ENCODE measurements at regions not wholly inside any gene's neighbourhood (a gene's known extent, or its start where the extent isn't known, plus 50 kb on each side); places are given as distances from the start of the nearest gene placed in this dataset.
A peak's percentile ranks its signal among the peaks of the same experiment; 100 is the strongest.

- TF ChIP-seq ZBTB49 (tag by site-specific recombination; IDR thresholded peaks at IDR 0.05; ENCODE audit: low read depth) (no peak), ZSCAN30 (tag by site-specific recombination; IDR thresholded peaks at IDR 0.05) (no peak), ZNF560 (tag by site-specific recombination; IDR thresholded peaks at IDR 0.05; ENCODE audit: borderline replicate concordance) (no peak)
Observed at GRCh38 chrX:39886282-39886681, 211.5 kb downstream of the BCOR start (continued).

GRCh38 chrX:39888730-39889129 lies 209.0 kb downstream of the BCOR start:
- H3K27ac ChIP-seq (ENCODE audit: extremely low read depth, low read depth, low read length) = no peak overlapping the region
- H3K9me3 ChIP-seq (ENCODE audit: control insufficient read depth, insufficient read depth, low read depth, low read length) = no peaks in the 10 kb centered on the region
- CTCF ChIA-PET = interaction anchor here (0.6 kb wide), 1 partner anchor 92 kb away, joined by 3 read pairs; no protein-coding TSS in a partner anchor
- H3K36me3 ChIP-seq (ENCODE audit: control insufficient read depth in 2 of 2, insufficient read depth in 1 of 2, low read length in 2 of 2) = no peaks in the 10 kb centered on the region
- no peaks in the 10 kb centered on the region for H3K4me1 ChIP-seq (ENCODE audit: control insufficient read depth, insufficient read depth, low read length)
- H3K4me3 ChIP-seq (ENCODE audit: low read depth, low read length) = no peak overlapping the region
- TF ChIP-seq SCRT1 (tag by site-specific recombination; IDR thresholded peaks at IDR 0.05; ENCODE audit: borderline replicate concordance) = peak; percentile 71
- no peak for TF ChIP-seq ZNF776 (tag by site-specific recombination; IDR thresholded peaks at IDR 0.05; ENCODE audit: borderline replicate concordance)
- TF ChIP-seq SCRT2 (tag by site-specific recombination; IDR thresholded peaks at IDR 0.05) = peak; percentile 81
- POLR2A ChIA-PET = no interaction called here

GRCh38 chrX:39889704-39890103 lies 208.1 kb downstream of the BCOR start:
- POLR2A ChIA-PET = no interaction called here
- Histone ChIP-seq H3K9me3 (ENCODE audit: control insufficient read depth, insufficient read depth, low read depth, low read length) (no peaks in the 10 kb centered on the region), H3K4me3 (ENCODE audit: low read depth, low read length) (no peak overlapping the region), H3K27ac (ENCODE audit: extremely low read depth, low read depth, low read length) (no peak overlapping the region), H3K36me3 (ENCODE audit: control insufficient read depth in 2 of 2, insufficient read depth in 1 of 2, low read length in 2 of 2) (no peaks in the 10 kb centered on the region), H3K4me1 (ENCODE audit: control insufficient read depth, insufficient read depth, low read length) (no peaks in the 10 kb centered on the region)
- CTCF ChIA-PET = no interaction called here
- TF ChIP-seq GFI1B (tag by site-specific recombination; IDR thresholded peaks at IDR 0.05) (no peak), ZNF510 (tag by site-specific recombination; IDR thresholded peaks at IDR 0.05; ENCODE audit: insufficient replicate concordance) (no peak), ZNF426 (tag by site-specific recombination; IDR thresholded peaks at IDR 0.05) (no peak), ZNF626 (tag by site-specific recombination; IDR thresholded peaks at IDR 0.05) (no peak), OVOL3 (tag by site-specific recombination; IDR thresholded peaks at IDR 0.05) (no peak), PATZ1 (tag by site-specific recombination; IDR thresholded peaks at IDR 0.05) (no peak), TCF7L2 (IDR thresholded peaks at IDR 0.05; ENCODE audit: borderline replicate concordance, low read depth, low read length) (no peak), KLF8 (tag by site-specific recombination; IDR thresholded peaks at IDR 0.05) (no peak), ZBTB8A (tag by site-specific recombination; IDR thresholded peaks at IDR 0.05) (no peak), KLF1 (tag by site-specific recombination; IDR thresholded peaks at IDR 0.05) (no peak), ZNF335 (tag by site-specific recombination; conservative IDR thresholded peaks at IDR 0.05) (no peak), ZNF639 (tag by site-specific recombination; IDR thresholded peaks at IDR 0.05) (no peak)

All from HEK293 (cell line).